ENCODE measurements at regions not wholly inside any gene's neighbourhood (a gene's known extent, or its start where the extent isn't known, plus 50 kb on each side); places are given as distances from the start of the nearest gene placed in this dataset.

DNA sequence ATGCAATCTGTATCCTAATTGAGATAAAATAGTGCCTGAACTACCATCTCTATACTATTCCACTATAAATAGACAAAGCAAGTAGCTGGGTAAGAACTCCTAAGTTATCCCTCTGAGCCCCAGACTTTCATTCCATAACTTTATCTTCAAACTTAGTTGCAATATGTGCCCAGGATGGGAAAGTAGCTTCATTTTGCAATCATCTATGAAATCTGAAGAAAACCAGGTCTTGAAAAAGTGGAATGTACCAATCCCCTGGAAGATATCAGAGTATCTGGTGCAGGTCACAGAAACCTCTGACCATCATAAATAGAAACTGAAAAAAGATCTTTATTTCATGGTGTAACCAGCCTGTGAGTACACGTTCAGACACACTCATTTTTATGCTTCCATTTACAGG, 78.1 kb upstream of the TMEM178A start:
- WGBS, 2 experiments (ENCODE audit: extremely low coverage in 1 of 2, insufficient coverage in 1 of 2, insufficient read length in 1 of 2, insufficient replicate concordance in 2 of 2, low coverage in 1 of 2, low lambda C conversion rate in 2 of 2, missing lambda C conversion rate in 1 of 2): 80% methylated on average over 1 of the region's 1 CpG; no CpG with 5 or more reads in 1 of the 2 experiments
- H3K9ac ChIP-seq (replicated peaks in 1 of 4; ENCODE audit: extremely low read depth in 1 of 4, low read depth in 3 of 4, low read length in 3 of 4): no peak overlapping the region
- DNase-seq (ENCODE audit: low read depth in 1 of 2, low spot score in 2 of 2) (no peak), FAIRE-seq (no peak)
- no peak overlapping the region for H3K4ac ChIP-seq (replicated peaks; ENCODE audit: insufficient read length, low read depth, low read length)
- no peak overlapping the region for H3K27ac ChIP-seq (ENCODE audit: low read depth, low read length)
- H2BK20ac ChIP-seq (ENCODE audit: low read length): no peak overlapping the region
- H2BK120ac ChIP-seq (replicated peaks; ENCODE audit: low read depth, low read length): no peak overlapping the region
- no peak overlapping the region for H3K18ac ChIP-seq (ENCODE audit: extremely low read depth, low read length)
- CTCF ChIA-PET (ENCODE audit: partially characterized antibody): interaction anchor here (1.1 to 9.9 kb wide), 3 partner anchors 8 to 143 kb away, joined by 4 to 109 read pairs (median 4); no protein-coding TSS in a partner anchor
- H3K27me3 ChIP-seq (replicated peaks in 1 of 4; ENCODE audit: control insufficient read depth in 3 of 4, extremely low read depth in 1 of 4, insufficient read depth in 3 of 4, low read length in 3 of 4): no peaks in the 10 kb centered on the region
- no peak overlapping the region for H4K8ac ChIP-seq (ENCODE audit: extremely low read depth, insufficient read depth, low read length)
- no peaks in the 10 kb centered on the region for H4K20me1 ChIP-seq (replicated peaks in 1 of 2; ENCODE audit: control insufficient read depth in 1 of 2, insufficient read depth in 2 of 2, low read length in 2 of 2)
- H4K91ac ChIP-seq (replicated peaks; ENCODE audit: insufficient read length, low read length): no peak overlapping the region
- TF ChIP-seq, protein P1, sequence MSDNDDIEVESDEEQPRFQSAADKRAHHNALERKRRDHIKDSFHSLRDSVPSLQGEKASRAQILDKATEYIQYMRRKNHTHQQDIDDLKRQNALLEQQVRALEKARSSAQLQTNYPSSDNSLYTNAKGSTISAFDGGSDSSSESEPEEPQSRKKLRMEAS (IDR thresholded peaks at IDR 0.05): no peak
- TF ChIP-seq, protein P2, sequence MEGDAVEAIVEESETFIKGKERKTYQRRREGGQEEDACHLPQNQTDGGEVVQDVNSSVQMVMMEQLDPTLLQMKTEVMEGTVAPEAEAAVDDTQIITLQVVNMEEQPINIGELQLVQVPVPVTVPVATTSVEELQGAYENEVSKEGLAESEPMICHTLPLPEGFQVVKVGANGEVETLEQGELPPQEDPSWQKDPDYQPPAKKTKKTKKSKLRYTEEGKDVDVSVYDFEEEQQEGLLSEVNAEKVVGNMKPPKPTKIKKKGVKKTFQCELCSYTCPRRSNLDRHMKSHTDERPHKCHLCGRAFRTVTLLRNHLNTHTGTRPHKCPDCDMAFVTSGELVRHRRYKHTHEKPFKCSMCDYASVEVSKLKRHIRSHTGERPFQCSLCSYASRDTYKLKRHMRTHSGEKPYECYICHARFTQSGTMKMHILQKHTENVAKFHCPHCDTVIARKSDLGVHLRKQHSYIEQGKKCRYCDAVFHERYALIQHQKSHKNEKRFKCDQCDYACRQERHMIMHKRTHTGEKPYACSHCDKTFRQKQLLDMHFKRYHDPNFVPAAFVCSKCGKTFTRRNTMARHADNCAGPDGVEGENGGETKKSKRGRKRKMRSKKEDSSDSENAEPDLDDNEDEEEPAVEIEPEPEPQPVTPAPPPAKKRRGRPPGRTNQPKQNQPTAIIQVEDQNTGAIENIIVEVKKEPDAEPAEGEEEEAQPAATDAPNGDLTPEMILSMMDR (IDR thresholded peaks at IDR 0.05; ENCODE audit: control extremely low read depth in 1 of 3, insufficient read depth in 1 of 3, low read depth in 1 of 3, low read length in 3 of 3): no peak
- no peak for TF ChIP-seq NANOG (IDR thresholded peaks at IDR 0.05; ENCODE audit: insufficient read depth, low read depth, low read length, poor library complexity, severe bottlenecking)
- TF ChIP-seq RFX5 (IDR thresholded peaks at IDR 0.05; ENCODE audit: borderline replicate concordance, low read depth, low read length): no peak
- no peak for TF ChIP-seq YY1 (IDR thresholded peaks at IDR 0.05; ENCODE audit: low read depth, low read length)
- no peak for TF ChIP-seq CREB1 (IDR thresholded peaks at IDR 0.05)
- TF ChIP-seq CTBP2 (IDR thresholded peaks at IDR 0.05; ENCODE audit: borderline replicate concordance, insufficient read depth, insufficient read length, low read length): no peak
- no peak for TF ChIP-seq GABPA (IDR thresholded peaks at IDR 0.05; ENCODE audit: borderline replicate concordance, insufficient read depth, low read length)
- TF ChIP-seq CHD2 (IDR thresholded peaks at IDR 0.05; ENCODE audit: low read length): no peak
- TF ChIP-seq EGR1 (IDR thresholded peaks at IDR 0.05; ENCODE audit: borderline replicate concordance, low read depth, low read length): no peak
- TF ChIP-seq ZNF274 (IDR thresholded peaks at IDR 0.05; ENCODE audit: borderline replicate concordance, extremely low read depth, low read length): no peak
- H2AK5ac ChIP-seq (ENCODE audit: low read depth, low read length): no peak overlapping the region
- H3K79me2 ChIP-seq (ENCODE audit: control insufficient read depth in 1 of 2, insufficient read depth in 2 of 2, low read length in 2 of 2): no peaks in the 10 kb centered on the region
- H2BK15ac ChIP-seq (ENCODE audit: low read length): no peak overlapping the region
- POLR2A ChIA-PET (ENCODE audit: partially characterized antibody): no interaction called here
- no peak overlapping the region for H2BK5ac ChIP-seq (ENCODE audit: low read depth, low read length)
- no peak overlapping the region for H2AFZ ChIP-seq (ENCODE audit: low read length)
- H3K4me1 ChIP-seq (replicated peaks in 1 of 4; ENCODE audit: control insufficient read depth in 3 of 4, insufficient read depth in 4 of 4, low read length in 3 of 4): no peaks in the 10 kb centered on the region
- no peaks in the 10 kb centered on the region; a peak in 1 of 4 replicates for H3K9me3 ChIP-seq (ENCODE audit: insufficient read depth in 2 of 2, low read depth in 1 of 2, low read length in 1 of 2)
- no peak overlapping the region for H4K5ac ChIP-seq (ENCODE audit: insufficient read length, low read depth, low read length)
- H3K56ac ChIP-seq (replicated peaks; ENCODE audit: insufficient read length, low read depth, low read length): no peak overlapping the region
- H3K23ac ChIP-seq (ENCODE audit: insufficient read length): no peak overlapping the region
- H3K79me1 ChIP-seq (ENCODE audit: low read depth, low read length): no peaks in the 10 kb centered on the region
- H3K4me3 ChIP-seq (ENCODE audit: extremely low read depth in 1 of 4, insufficient read depth in 2 of 4, low read depth in 3 of 4, low read length in 4 of 4): no peak overlapping the region
- no peaks in the 10 kb centered on the region for H3K23me2 ChIP-seq (ENCODE audit: low read depth, low read length)
- H3K14ac ChIP-seq (ENCODE audit: insufficient read length): no peak overlapping the region
- H3K36me3 ChIP-seq (ENCODE audit: control insufficient read depth in 2 of 4, insufficient read depth in 4 of 4, low read length in 3 of 4): no peaks in the 10 kb centered on the region
- H2BK12ac ChIP-seq (ENCODE audit: low read depth, low read length): no peak overlapping the region
- no peak overlapping the region for H3K4me2 ChIP-seq (ENCODE audit: insufficient read depth in 1 of 2, low read depth in 2 of 2, low read length in 2 of 2)

Data from H1 (cell line).